Adrenal gland (tissue), 9 donors: ENCODE measurements at regions not wholly inside any gene's neighbourhood (a gene's known extent, or its start where the extent isn't known, plus 50 kb on each side); places are given as distances from the start of the nearest gene placed in this dataset.

Experiments
- DNase-seq, 7 donors: peaks; one replicate each; pipeline ENCODE4 v3.0.0-alpha.2; 2019 to 2020
- H3K27ac ChIP-seq, 5 donors: fragments of 200-600 bp; sonication (generic) in 4 of 5; 1 replicate in 3 of 5; 2 replicates in 2 of 5; pipeline versions ENCODE4 v1.5.1 to v1.8.0; 2016 to 2020; ENCODE audit warnings: mild to moderate bottlenecking in 1 of 5
- H3K27me3 ChIP-seq: fragments of 200-600 bp; 2 replicates; pipeline ENCODE4 v1.8.0; 2021
- H3K36me3 ChIP-seq, 2 donors: fragments of 200-600 bp; replicated peaks in 1 of 2; 1 replicate in 1 of 2; 2 replicates in 1 of 2; pipeline versions ENCODE4 v1.5.1 to v1.8.0; 2018 to 2022
- H3K4me1 ChIP-seq, 2 donors: fragments of 200-600 bp; replicated peaks in 1 of 2; 1 replicate in 1 of 2; 2 replicates in 1 of 2; pipeline versions ENCODE4 v1.5.1 to v1.8.0; 2018 to 2021
- H3K4me3 ChIP-seq, 4 donors: fragments of 200-600 bp; sonication (generic) in 3 of 4; one replicate each; pipeline ENCODE4 v1.5.1; 2016 to 2018
- H3K9me3 ChIP-seq, 3 donors: fragments of 200-600 bp; sonication (generic) in 1 of 3; replicated peaks in 1 of 3; 1 replicate in 2 of 3; 2 replicates in 1 of 3; pipeline versions ENCODE4 v1.5.1 to v1.8.0; 2016 to 2021
- CTCF ChIP-seq, 6 experiments: fragments of 450-650 bp in 4 of 6; fragments of 200-600 bp in 2 of 6; sonication (generic) in 1 of 6; IDR thresholded peaks; 1 replicate in 5 of 6; 2 replicates in 1 of 6; pipeline versions ENCODE4 v1.5.1 to v1.8.0; 2016 to 2021; ENCODE audit warnings: antibody characterized with exemption in 6 of 6, mild to moderate bottlenecking in 2 of 6, moderate library complexity in 1 of 6
- POLR2A ChIP-seq, 2 donors: fragments of 450-650 bp; IDR thresholded peaks; one replicate each; pipeline ENCODE4 v1.6.1; 2017; ENCODE audit warnings: antibody characterized with exemption in 2 of 2, mild to moderate bottlenecking in 2 of 2, moderate library complexity in 1 of 2
- WGBS, 4 donors: extraction: QIAGEN DNeasy Blood & Tissue Kit in 2 of 4; methylation state at CpG; one replicate each; pipeline versions ENCODE4 v1.1.5 to v1.1.7; 2013 to 2017; 5-methylcytosine and 5-hydroxymethylcytosine counted together
- intact Hi-C, 2 donors: fragments of 100-400 bp; cut with DNase I; formaldehyde crosslinking; loops; one replicate each; pipeline versions ENCODE4 v1.14.1 to v1.15.0; 2022 to 2023
- donor health status: healthy with polysubstance abuse.
- donor health status: Bipolar disorder and iron deficiency.
- donor health status: DM: yes; HTN: yes; CAD: no.
- donor health status: DM: no; HTN: no; CAD: no.
- donor health status: DM: no; HTN: no; CAD: no.

- no peaks in the 10 kb centered on the region for H3K4me1 ChIP-seq
- no peaks in the 10 kb centered on the region for H3K27me3 ChIP-seq
- H3K27ac ChIP-seq = no peak overlapping the region
- intact Hi-C loops = no loop called here
- DNase-seq = no peak
- WGBS, 4 donors = 84 to 90% (median 88%) methylated on average over 7 of the region's 7 CpGs
- no peak for TF ChIP-seq POLR2A (IDR thresholded peaks at IDR 0.05)
- no peak for TF ChIP-seq CTCF (IDR thresholded peaks at IDR 0.05)
- H3K4me3 ChIP-seq = no peak overlapping the region
- no peaks in the 10 kb centered on the region for H3K36me3 ChIP-seq
- no peaks in the 10 kb centered on the region for H3K9me3 ChIP-seq
These were observed 275.9 kb upstream of the EXOC2 start for GRCh38 chr6:968791-969190.

GRCh38 chr6:967701-968100 lies 274.8 kb upstream of the EXOC2 start:
- no peaks in the 10 kb centered on the region for H3K9me3 ChIP-seq
- no peak for DNase-seq
- 74 to 86% (median 85%) methylated on average over 4 of the region's 4 CpGs for WGBS, 4 donors
- H3K27me3 ChIP-seq = no peaks in the 10 kb centered on the region
- H3K4me1 ChIP-seq = no peaks in the 10 kb centered on the region
- H3K4me3 ChIP-seq = no peak overlapping the region
- no peak overlapping the region for H3K27ac ChIP-seq
- intact Hi-C loops = no loop called here
- no peaks in the 10 kb centered on the region for H3K36me3 ChIP-seq
- TF ChIP-seq CTCF (IDR thresholded peaks at IDR 0.05) (no peak), POLR2A (IDR thresholded peaks at IDR 0.05) (no peak)

GRCh38 chr6:965343-965742 lies 272.4 kb upstream of the EXOC2 start:
- H3K27ac ChIP-seq = no peak overlapping the region
- no peak for TF ChIP-seq CTCF (IDR thresholded peaks at IDR 0.05)
- TF ChIP-seq POLR2A (IDR thresholded peaks at IDR 0.05) = no peak
- no peak for DNase-seq
- H3K4me3 ChIP-seq = no peak overlapping the region
- no peaks in the 10 kb centered on the region for H3K9me3 ChIP-seq
- intact Hi-C loops = no loop called here
- no peaks in the 10 kb centered on the region for H3K4me1 ChIP-seq
- 88 to 98% (median 93%) methylated on average over 2 of the region's 2 CpGs for WGBS, 4 donors
- H3K27me3 ChIP-seq = no peaks in the 10 kb centered on the region
- no peaks in the 10 kb centered on the region for H3K36me3 ChIP-seq

- no peaks in the 10 kb centered on the region for H3K27me3 ChIP-seq
- H3K9me3 ChIP-seq = no peaks in the 10 kb centered on the region
- no peak overlapping the region for H3K27ac ChIP-seq
- no peaks in the 10 kb centered on the region for H3K4me1 ChIP-seq
- intact Hi-C loops = no loop called here
- no peak for DNase-seq
- TF ChIP-seq POLR2A (IDR thresholded peaks at IDR 0.05) (no peak), CTCF (IDR thresholded peaks at IDR 0.05) (no peak)
- 71 to 83% (median 77%) methylated on average over 9 of the region's 9 CpGs for WGBS, 4 donors
- no peak overlapping the region for H3K4me3 ChIP-seq
- H3K36me3 ChIP-seq = no peaks in the 10 kb centered on the region
These were observed 270.5 kb upstream of the EXOC2 start for GRCh38 chr6:963456-963855.
